Trophoblast cell (in vitro differentiated cells and primary cell): ENCODE measurements at regions not wholly inside any gene's neighbourhood (a gene's known extent, or its start where the extent isn't known, plus 50 kb on each side); places are given as distances from the start of the nearest gene placed in this dataset.
A peak's percentile ranks its signal among the peaks of the same experiment; 100 is the strongest.

Experiments
- DNase-seq, 2 donors: peaks; one replicate each; pipeline ENCODE4 v3.0.0-alpha.2; 2016
- H2AFZ ChIP-seq: 2 replicates; pipeline ENCODE4 v1.6.1; 2013; ENCODE audit warnings: low read length, moderate library complexity, mild to moderate bottlenecking; ENCODE audit not compliant: insufficient read depth, poor library complexity
- H2AK5ac ChIP-seq: 2 replicates; pipeline ENCODE4 v1.6.1; 2013; ENCODE audit warnings: mild to moderate bottlenecking, low read length
- H2BK120ac ChIP-seq: 2 replicates; pipeline ENCODE4 v1.6.1; 2013; ENCODE audit warnings: low read length, mild to moderate bottlenecking, moderate library complexity; ENCODE audit not compliant: insufficient read depth, poor library complexity
- H2BK12ac ChIP-seq: 2 replicates; pipeline ENCODE4 v1.6.1; 2013; ENCODE audit warnings: mild to moderate bottlenecking, low read length, moderate library complexity
- H2BK5ac ChIP-seq: 2 replicates; pipeline ENCODE4 v1.6.1; 2013; ENCODE audit warnings: low read length, low read depth, moderate library complexity, mild to moderate bottlenecking; ENCODE audit not compliant: poor library complexity
- H3K14ac ChIP-seq: 2 replicates; pipeline ENCODE4 v1.6.1; 2013; ENCODE audit warnings: mild to moderate bottlenecking, low read length
- H3K18ac ChIP-seq: 2 replicates; pipeline ENCODE4 v1.6.1; 2013; ENCODE audit warnings: mild to moderate bottlenecking, low read length
- H3K23ac ChIP-seq: 2 replicates; pipeline ENCODE4 v1.6.1; 2013; ENCODE audit warnings: low read length
- H3K27ac ChIP-seq: 2 replicates; pipeline ENCODE4 v1.5.1; 2013; ENCODE audit warnings: low read depth, mild to moderate bottlenecking, inconsistent platforms, low read length, moderate library complexity
- H3K27me3 ChIP-seq: 2 replicates; pipeline ENCODE4 v1.6.1; 2013; ENCODE audit warnings: inconsistent platforms, mild to moderate bottlenecking, low read length, moderate library complexity; ENCODE audit not compliant: insufficient read depth
- H3K36me3 ChIP-seq, 2 experiments: 1 replicate in 1 of 2; 2 replicates in 1 of 2; pipeline ENCODE4 v1.6.1; 2013; ENCODE audit warnings: low read length in 2 of 2, mild to moderate bottlenecking in 2 of 2, moderate library complexity in 1 of 2; ENCODE audit not compliant: insufficient read depth in 2 of 2, control insufficient read depth in 1 of 2
- H3K4ac ChIP-seq: 2 replicates; pipeline ENCODE4 v1.6.1; 2013; ENCODE audit warnings: low read depth, mild to moderate bottlenecking, low read length, moderate library complexity
- H3K4me1 ChIP-seq, 2 experiments: 1 replicate in 1 of 2; 2 replicates in 1 of 2; pipeline ENCODE4 v1.6.1; 2013; ENCODE audit warnings: low read length in 2 of 2, mild to moderate bottlenecking in 2 of 2, moderate library complexity in 1 of 2; ENCODE audit not compliant: insufficient read depth in 2 of 2, control insufficient read depth in 1 of 2
- H3K4me2 ChIP-seq: 2 replicates; pipeline ENCODE4 v1.6.1; 2013; ENCODE audit warnings: inconsistent platforms, mild to moderate bottlenecking, low read length, moderate library complexity
- H3K4me3 ChIP-seq: 2 replicates; pipeline ENCODE4 v1.5.1; 2013; ENCODE audit warnings: mild to moderate bottlenecking, low read depth, low read length, inconsistent platforms
- H3K79me1 ChIP-seq: one replicate; pipeline ENCODE4 v1.6.1; 2013; ENCODE audit warnings: low read length
- H3K79me2 ChIP-seq: 2 replicates; pipeline ENCODE4 v1.6.1; 2013; ENCODE audit warnings: low read length, mild to moderate bottlenecking; ENCODE audit not compliant: control insufficient read depth, insufficient read depth, poor library complexity
- H3K9ac ChIP-seq: 2 replicates; pipeline ENCODE4 v1.6.1; 2013; ENCODE audit warnings: mild to moderate bottlenecking, low read length
- H3K9me3 ChIP-seq: 2 replicates; pipeline ENCODE4 v1.6.1; 2013; ENCODE audit warnings: low read depth, mild to moderate bottlenecking, control low read depth, inconsistent platforms, low read length; ENCODE audit not compliant: insufficient read depth
- H4K12ac ChIP-seq: 2 replicates; pipeline ENCODE4 v1.6.1; 2013; ENCODE audit warnings: low read depth, mild to moderate bottlenecking, low read length, moderate library complexity
- H4K8ac ChIP-seq: 2 replicates; pipeline ENCODE4 v1.6.1; 2013; ENCODE audit warnings: low read depth, mild to moderate bottlenecking, low read length, moderate library complexity
- H4K91ac ChIP-seq: one replicate; pipeline ENCODE4 v1.6.1; 2013; ENCODE audit warnings: low read depth, mild to moderate bottlenecking, low read length, moderate library complexity
- WGBS: extraction: QIAGEN DNeasy Blood & Tissue Kit; methylation state at CpG from one replicate; pipeline ENCODE4 v1.1.7; 2013; ENCODE audit warnings: missing lambda C conversion rate; ENCODE audit not compliant: insufficient read length, insufficient coverage; ENCODE audit errors: extremely low coverage; 5-methylcytosine and 5-hydroxymethylcytosine counted together

DNA sequence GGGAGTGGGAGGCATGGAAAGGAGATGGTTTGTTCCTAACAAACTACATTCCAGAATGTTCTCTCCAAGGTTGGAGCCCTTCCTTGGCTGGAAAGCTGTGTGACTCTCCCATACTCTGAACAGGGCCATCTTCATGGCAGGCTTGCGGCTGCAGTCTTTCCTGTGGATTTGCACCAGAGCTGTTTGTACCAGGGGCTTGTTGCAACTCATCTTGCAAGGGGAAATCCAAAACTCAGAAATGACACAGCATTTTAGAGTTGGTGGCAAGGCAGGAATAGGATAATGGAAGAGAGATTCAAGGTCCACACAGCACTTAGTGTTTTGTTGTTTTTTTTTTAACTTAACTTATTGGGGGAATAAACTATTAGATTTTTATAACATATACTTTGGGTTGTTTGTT, 73.7 kb upstream of the ZNF516 start:
- no peak overlapping the region for H3K9ac ChIP-seq
- no peak overlapping the region for H2AFZ ChIP-seq
- WGBS: no CpG with 5 or more reads among the region's 1 CpG

DNA sequence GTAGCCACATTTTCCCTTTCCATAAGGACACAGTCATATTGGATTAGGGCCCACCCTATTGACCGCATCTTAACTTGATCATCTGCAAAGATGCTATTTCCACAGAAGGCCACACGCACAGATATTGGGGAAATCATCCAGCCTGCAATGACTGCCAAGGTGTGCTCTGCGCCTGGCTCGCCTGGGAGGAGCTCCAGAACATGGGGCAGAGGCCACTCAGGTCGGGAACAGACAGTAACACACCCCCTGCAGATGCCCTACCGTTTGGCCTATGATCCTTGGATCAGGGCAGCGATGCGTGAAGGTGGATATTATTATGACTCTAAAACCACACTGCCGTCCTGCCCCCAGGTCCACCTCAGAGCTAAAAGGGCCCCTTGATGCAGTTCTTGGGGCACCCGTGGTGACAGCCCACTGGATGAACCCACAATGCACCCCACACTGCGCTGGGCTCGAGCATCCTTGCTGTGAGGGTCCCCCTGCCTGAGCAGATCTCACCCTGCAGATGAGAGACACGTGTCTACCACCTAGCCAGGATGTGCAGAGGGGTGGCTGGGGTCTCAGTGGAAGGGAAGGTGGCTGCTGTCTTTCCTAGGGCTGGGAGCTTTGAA, 72.9 kb upstream of the ZNF516 start:
- no peak overlapping the region for H4K91ac ChIP-seq
- no peak overlapping the region for H4K12ac ChIP-seq
- no peak overlapping the region for H2BK5ac ChIP-seq
- H3K4me3 ChIP-seq: no peak overlapping the region
- H2BK120ac ChIP-seq: no peak overlapping the region
- no peaks in the 10 kb centered on the region for H3K79me2 ChIP-seq
- H2BK12ac ChIP-seq: no peak overlapping the region
- H3K9ac ChIP-seq: no peak overlapping the region
- no peak overlapping the region for H3K27ac ChIP-seq
- peaks cover 3% of the 10 kb centered on the region for H3K79me1 ChIP-seq
- WGBS: no CpG with 5 or more reads among the region's 13 CpGs
- peaks cover 3 to 5% of the 10 kb centered on the region in 2 experiments for H3K4me1 ChIP-seq
- H3K4me2 ChIP-seq: no peak overlapping the region
- no peaks in the 10 kb centered on the region for H3K36me3 ChIP-seq
- H3K14ac ChIP-seq: no peak overlapping the region
- no peak overlapping the region for H3K23ac ChIP-seq
- H3K4ac ChIP-seq: no peak overlapping the region
- no peak for DNase-seq
- H3K27me3 ChIP-seq: no peaks in the 10 kb centered on the region
- H3K9me3 ChIP-seq: peaks cover 3% of the 10 kb centered on the region
- H2AK5ac ChIP-seq: no peak overlapping the region
- H3K18ac ChIP-seq: no peak overlapping the region
- H4K8ac ChIP-seq: no peak overlapping the region
- no peak overlapping the region for H2AFZ ChIP-seq

More for the DNA sequence above, 73.7 kb upstream of the ZNF516 start:
- Histone ChIP-seq H3K4me2 (no peak overlapping the region), H2BK12ac (no peak overlapping the region), H3K4me3 (no peak overlapping the region), H3K9me3 (no peaks in the 10 kb centered on the region), H2BK5ac (no peak overlapping the region), H3K79me2 (no peaks in the 10 kb centered on the region), H3K36me3 (no peaks in the 10 kb centered on the region), H3K23ac (no peak overlapping the region), H3K27ac (no peak overlapping the region), H3K4me1 (peaks cover 3 to 5% of the 10 kb centered on the region in 2 experiments), H3K4ac (no peak overlapping the region), H2BK120ac (no peak overlapping the region), H3K27me3 (no peaks in the 10 kb centered on the region), H3K79me1 (peaks cover 3% of the 10 kb centered on the region), H4K12ac (no peak overlapping the region), H4K8ac (no peak overlapping the region), H3K14ac (no peak overlapping the region), H2AK5ac (no peak overlapping the region), H4K91ac (no peak overlapping the region), H3K18ac (no peak overlapping the region)
- no peak for DNase-seq

- H3K4me1 ChIP-seq: peaks cover 3 to 5% of the 10 kb centered on the region in 2 experiments
- peaks cover 3% of the 10 kb centered on the region for H3K79me1 ChIP-seq
- H3K27ac ChIP-seq: no peak overlapping the region
- no peak overlapping the region for H2AFZ ChIP-seq
- H3K14ac ChIP-seq: no peak overlapping the region
- no peak overlapping the region for H2BK12ac ChIP-seq
- no peak overlapping the region for H3K9ac ChIP-seq
- no peak overlapping the region for H4K12ac ChIP-seq
- no peak overlapping the region for H3K4me2 ChIP-seq
- no peaks in the 10 kb centered on the region for H3K36me3 ChIP-seq
- H3K27me3 ChIP-seq: no peaks in the 10 kb centered on the region
- H3K4ac ChIP-seq: no peak overlapping the region
- H3K23ac ChIP-seq: no peak overlapping the region
- H3K79me2 ChIP-seq: no peaks in the 10 kb centered on the region
- peaks cover 5% of the 10 kb centered on the region for H3K9me3 ChIP-seq
- DNase-seq: no peak
- H4K91ac ChIP-seq: no peak overlapping the region
- H2BK120ac ChIP-seq: no peak overlapping the region
- H3K4me3 ChIP-seq: no peak overlapping the region
- no peak overlapping the region for H3K18ac ChIP-seq
- H4K8ac ChIP-seq: no peak overlapping the region
- H2AK5ac ChIP-seq: no peak overlapping the region
- no CpG with 5 or more reads among the region's 5 CpGs for WGBS
- H2BK5ac ChIP-seq: no peak overlapping the region
Observed at GRCh38 chr18:76566987-76567386, 71.9 kb upstream of the ZNF516 start.

- Histone ChIP-seq H2BK120ac (no peak overlapping the region), H3K79me2 (no peaks in the 10 kb centered on the region)
Observed at GRCh38 chr18:76565238-76566173, 70.5 kb upstream of the ZNF516 start.

More at GRCh38 chr18:76565238-76566173, 70.5 kb upstream of the ZNF516 start:
- Histone ChIP-seq H3K18ac (no peak overlapping the region), H3K27ac (no peak overlapping the region), H3K36me3 (no peaks in the 10 kb centered on the region), H2BK12ac (no peak overlapping the region), H3K4me2 (peak overlapping the region; percentile 30), H3K27me3 (no peaks in the 10 kb centered on the region), H3K14ac (no peak overlapping the region), H4K12ac (no peak overlapping the region), H2BK5ac (no peak overlapping the region), H3K79me1 (peaks cover 3% of the 10 kb centered on the region), H2AFZ (no peak overlapping the region), H3K4me3 (peak overlapping the region; percentile 26), H3K9me3 (peaks cover 5% of the 10 kb centered on the region), H3K4me1 (peaks cover 3 to 5% of the 10 kb centered on the region in 2 experiments), H4K91ac (no peak overlapping the region), H4K8ac (no peak overlapping the region), H3K23ac (no peak overlapping the region), H3K9ac (no peak overlapping the region), H2AK5ac (no peak overlapping the region), H3K4ac (no peak overlapping the region)
- DNase-seq: peak; percentile 81 to 87
- WGBS: no CpG with 5 or more reads among the region's 23 CpGs
